H9 (cell line): ENCODE measurements at regions not wholly inside any gene's neighbourhood (a gene's known extent, or its start where the extent isn't known, plus 50 kb on each side); places are given as distances from the start of the nearest gene placed in this dataset.

ENCODE experiments used
- DNase-seq: peaks from one replicate; pipeline ENCODE4 v3.0.0-alpha.2; 2017
- H2AFZ ChIP-seq: one replicate; pipeline ENCODE4 v1.6.1; 2013; ENCODE audit warnings: mild to moderate bottlenecking, low read length, control low read depth, moderate library complexity
- H2AK5ac ChIP-seq: 2 replicates; pipeline ENCODE4 v1.6.1; 2013; ENCODE audit warnings: low read length, control low read depth, mixed read lengths; ENCODE audit not compliant: insufficient read length
- H2BK120ac ChIP-seq: one replicate; pipeline ENCODE4 v1.6.1; 2013; ENCODE audit warnings: low read depth, mild to moderate bottlenecking, low read length, control low read depth, inconsistent platforms; ENCODE audit not compliant: poor library complexity, severe bottlenecking
- H2BK12ac ChIP-seq: 2 replicates; pipeline ENCODE4 v1.6.1; 2013; ENCODE audit warnings: low read length, control low read depth, mixed read lengths, low read depth; ENCODE audit not compliant: insufficient read length
- H2BK15ac ChIP-seq: 2 replicates; pipeline ENCODE4 v1.6.1; 2013; ENCODE audit warnings: low read depth, low read length, control low read depth
- H2BK20ac ChIP-seq: one replicate; pipeline ENCODE4 v1.6.1; 2013; ENCODE audit warnings: low read depth, mild to moderate bottlenecking, low read length, control low read depth, inconsistent platforms; ENCODE audit not compliant: poor library complexity, severe bottlenecking
- H2BK5ac ChIP-seq: 2 replicates; pipeline ENCODE4 v1.6.1; 2013; ENCODE audit warnings: low read length, control low read depth, mixed read lengths; ENCODE audit not compliant: insufficient read length
- H3K14ac ChIP-seq: 2 replicates; pipeline ENCODE4 v1.6.1; 2013; ENCODE audit warnings: low read length, control low read depth; ENCODE audit not compliant: insufficient read depth
- H3K18ac ChIP-seq: 2 replicates; pipeline ENCODE4 v1.6.1; 2013; ENCODE audit warnings: low read depth, mild to moderate bottlenecking, mixed read lengths, low read length, control low read depth; ENCODE audit not compliant: insufficient read length
- H3K23ac ChIP-seq: 2 replicates; pipeline ENCODE4 v1.6.1; 2013; ENCODE audit warnings: low read length, control low read depth, mixed read lengths, low read depth; ENCODE audit not compliant: insufficient read length
- H3K23me2 ChIP-seq: 2 replicates; pipeline ENCODE4 v1.6.1; 2013; ENCODE audit warnings: low read depth, mild to moderate bottlenecking, mixed read lengths, low read length, control low read depth; ENCODE audit not compliant: insufficient read length, poor library complexity, severe bottlenecking
- H3K27ac ChIP-seq: 2 replicates; pipeline ENCODE4 v1.5.1; 2013; ENCODE audit warnings: low read length, control low read depth, mixed read lengths, low read depth; ENCODE audit not compliant: insufficient read length
- H3K27me3 ChIP-seq: 2 replicates; pipeline ENCODE4 v1.6.1; 2013; ENCODE audit warnings: low read length, control low read depth, inconsistent platforms; ENCODE audit not compliant: insufficient read depth
- H3K4ac ChIP-seq: 2 replicates; pipeline ENCODE4 v1.6.1; 2013; ENCODE audit warnings: low read depth, mild to moderate bottlenecking, control low read depth, inconsistent platforms, low read length, moderate library complexity
- H3K4me1 ChIP-seq: 2 replicates; pipeline ENCODE4 v1.6.1; 2013; ENCODE audit warnings: low read length, control low read depth, inconsistent platforms; ENCODE audit not compliant: insufficient read depth
- H3K4me2 ChIP-seq: 2 replicates; pipeline ENCODE4 v1.6.1; 2013; ENCODE audit warnings: low read length, control low read depth, mixed read lengths; ENCODE audit not compliant: insufficient read length, insufficient read depth
- H3K56ac ChIP-seq: 2 replicates; pipeline ENCODE4 v1.6.1; 2013; ENCODE audit warnings: low read depth, mild to moderate bottlenecking, mixed read lengths, low read length, control low read depth; ENCODE audit not compliant: insufficient read length
- H3K79me1 ChIP-seq: 2 replicates; pipeline ENCODE4 v1.6.1; 2013; ENCODE audit warnings: low read depth, mild to moderate bottlenecking, moderate library complexity, low read length, control low read depth, inconsistent platforms; ENCODE audit not compliant: insufficient read depth, poor library complexity, severe bottlenecking
- H3K79me2 ChIP-seq: 2 replicates; pipeline ENCODE4 v1.6.1; 2013; ENCODE audit warnings: low read length, control low read depth, inconsistent platforms; ENCODE audit not compliant: insufficient read depth
- H3K9ac ChIP-seq: 2 replicates; pipeline ENCODE4 v1.6.1; 2013; ENCODE audit warnings: low read length, control low read depth, mixed read lengths; ENCODE audit not compliant: insufficient read length; ENCODE audit errors: extremely low read depth
- H3K9me3 ChIP-seq: one replicate; pipeline ENCODE4 v1.6.1; 2013; ENCODE audit warnings: low read depth, low read length, inconsistent platforms; ENCODE audit not compliant: control insufficient read depth
- H3T11ph ChIP-seq: one replicate; pipeline ENCODE4 v1.6.1; 2013; ENCODE audit warnings: mild to moderate bottlenecking, low read length, control low read depth, inconsistent platforms
- H4K20me1 ChIP-seq: one replicate; pipeline ENCODE4 v1.6.1; 2013; ENCODE audit not compliant: control insufficient read depth, insufficient read length, insufficient read depth
- H4K5ac ChIP-seq: 2 replicates; pipeline ENCODE4 v1.6.1; 2013; ENCODE audit warnings: low read depth, mild to moderate bottlenecking, mixed read lengths, low read length, control low read depth; ENCODE audit not compliant: insufficient read length
- H4K8ac ChIP-seq: replicated peaks from 2 replicates; pipeline ENCODE4 v1.6.1; 2013; ENCODE audit warnings: low read length, control low read depth, mixed read lengths, low read depth; ENCODE audit not compliant: insufficient read length
- H4K91ac ChIP-seq: 2 replicates; pipeline ENCODE4 v1.6.1; 2013; ENCODE audit warnings: low read depth, mild to moderate bottlenecking, moderate library complexity, mixed read lengths, low read length, control low read depth; ENCODE audit not compliant: insufficient read length
- H3K27ac Mint-ChIP-seq, 3 experiments: 2 replicates in 2 of 3; 3 replicates in 1 of 3; pipeline ENCODE4 v1.8.0; 2020 to 2021; ENCODE audit warnings: mixed read lengths in 3 of 3, mild to moderate bottlenecking in 1 of 3, moderate library complexity in 1 of 3
- H3K27me3 Mint-ChIP-seq: 2 replicates; pipeline ENCODE4 v1.8.0; 2021; ENCODE audit warnings: low read depth, mild to moderate bottlenecking, moderate library complexity, mixed read lengths
- H3K36me3 Mint-ChIP-seq, 3 experiments: 2 replicates in 2 of 3; 3 replicates in 1 of 3; pipeline ENCODE4 v1.8.0; 2020 to 2021; ENCODE audit warnings: low read depth in 3 of 3, mixed read lengths in 3 of 3; ENCODE audit not compliant: insufficient read depth in 1 of 3
- H3K4me1 Mint-ChIP-seq, 2 experiments: 2 replicates each; pipeline ENCODE4 v1.8.0; 2020; ENCODE audit warnings: mixed read lengths in 2 of 2
- H3K4me3 Mint-ChIP-seq, 2 experiments: 2 replicates in 1 of 2; 3 replicates in 1 of 2; pipeline ENCODE4 v1.8.0; 2020 to 2021; ENCODE audit warnings: mild to moderate bottlenecking in 2 of 2, mixed read lengths in 2 of 2, moderate library complexity in 1 of 2
- H3K9me3 Mint-ChIP-seq, 2 experiments: 2 replicates in 1 of 2; 3 replicates in 1 of 2; pipeline ENCODE4 v1.8.0; 2020; ENCODE audit warnings: mild to moderate bottlenecking in 2 of 2, mixed read lengths in 2 of 2, moderate library complexity in 1 of 2
- CTCF ChIP-seq: fragments of 200-600 bp; sonication (generic); conservative IDR thresholded peaks from 3 replicates; pipeline ENCODE4 v1.8.0; 2021; ENCODE audit warnings: antibody characterized with exemption, mild to moderate bottlenecking
- WGBS: extraction: QIAGEN DNeasy Blood & Tissue Kit; methylation state at CpG from one replicate; pipeline ENCODE4 v1.1.7; 2013; ENCODE audit warnings: missing lambda C conversion rate, low lambda C conversion rate, mixed read lengths; ENCODE audit not compliant: insufficient read length; ENCODE audit errors: extremely low coverage; 5-methylcytosine and 5-hydroxymethylcytosine counted together

- H2BK120ac ChIP-seq: no peak overlapping the region
- DNase-seq: peak; percentile 36
- no peak overlapping the region for H3K27ac ChIP-seq
- Mint-ChIP-seq H3K4me1 (peaks cover 17 to 25% of the 10 kb centered on the region in 2 experiments), H3K27me3 (peaks cover 2% of the 10 kb centered on the region), H3K4me3 (no peak overlapping the region), H3K27ac (no peak overlapping the region), H3K36me3 (no peaks in the 10 kb centered on the region; a peak in 1 of 7 replicates), H3K9me3 (peaks cover 0 to 7% of the 10 kb centered on the region in 2 experiments; a peak in 2 of 5 replicates)
- no CpG with 5 or more reads among the region's 31 CpGs for WGBS
- no peak overlapping the region for H3K4me2 ChIP-seq
- no peaks in the 10 kb centered on the region for H3K27me3 ChIP-seq
- no peak overlapping the region for H3T11ph ChIP-seq
- H2BK12ac ChIP-seq: no peak overlapping the region
- no peaks in the 10 kb centered on the region for H3K9me3 ChIP-seq
- no peak overlapping the region for H2BK15ac ChIP-seq
- no peak overlapping the region for H4K91ac ChIP-seq
- no peak overlapping the region for H4K8ac ChIP-seq
- H3K18ac ChIP-seq: no peak overlapping the region
- no peak overlapping the region for H4K5ac ChIP-seq
- no peak overlapping the region for H3K56ac ChIP-seq
- no peak overlapping the region for H2BK5ac ChIP-seq
- H3K4me1 ChIP-seq: 0 out of 2 replicates have a peak, but pooled peaks cover 1% of the 10 kb centered on the region
- no peaks in the 10 kb centered on the region for H3K79me1 ChIP-seq
- peak overlapping the region; percentile 8; the same call in 1 of the 2 replicates for H3K4ac ChIP-seq
- no peaks in the 10 kb centered on the region for H3K79me2 ChIP-seq
- no peak overlapping the region for H3K9ac ChIP-seq
- H3K23ac ChIP-seq: no peak overlapping the region
- peak overlapping the region; percentile 54 for H3K14ac ChIP-seq
- no peak overlapping the region for H2AK5ac ChIP-seq
- H3K23me2 ChIP-seq: no peaks in the 10 kb centered on the region
- no peak overlapping the region for H2AFZ ChIP-seq
- no peak overlapping the region for H2BK20ac ChIP-seq
- no peak for TF ChIP-seq CTCF
- no peaks in the 10 kb centered on the region for H4K20me1 ChIP-seq
Observed at GRCh38 chr17:83152227-83152744, 72.9 kb downstream of the METRNL start.
